ENCODE measurements at regions not wholly inside any gene's neighbourhood (a gene's known extent, or its start where the extent isn't known, plus 50 kb on each side); places are given as distances from the start of the nearest gene placed in this dataset.

DNA sequence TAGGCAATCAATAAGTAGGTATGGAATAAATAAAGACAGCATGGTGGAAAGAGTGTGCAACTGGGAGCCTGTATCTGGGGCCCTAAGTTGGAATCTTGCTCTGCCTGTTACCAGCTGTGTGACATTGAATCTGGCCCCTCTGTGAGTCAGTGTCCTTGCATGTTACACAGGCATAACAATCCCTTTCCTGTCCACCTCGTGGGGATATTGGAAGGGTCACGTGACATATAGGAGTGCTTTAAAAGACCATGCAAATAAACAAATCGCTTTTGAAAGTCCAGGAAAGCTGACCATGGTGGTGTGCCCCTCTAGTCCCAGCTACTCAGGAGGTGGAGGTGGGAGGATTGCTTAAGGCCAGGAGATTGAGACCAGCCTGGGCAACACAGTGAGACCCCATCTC is 51.1 kb upstream of the VRK1 start:
- H3K56ac ChIP-seq (ENCODE audit: insufficient read length, low read depth, low read length): no peak overlapping the region
- H3K4me1 Mint-ChIP-seq: peaks cover 3 to 7% of the 10 kb centered on the region in 2 experiments
- no peak overlapping the region for H3K4me3 Mint-ChIP-seq
- no peak overlapping the region for H2BK20ac ChIP-seq (ENCODE audit: low read depth, low read length, poor library complexity, severe bottlenecking)
- no peak overlapping the region for H2BK5ac ChIP-seq (ENCODE audit: insufficient read length, low read length)
- H3K79me2 ChIP-seq (ENCODE audit: insufficient read depth, low read length): no peaks in the 10 kb centered on the region
- no peak overlapping the region for H3T11ph ChIP-seq (ENCODE audit: low read length)
- WGBS (ENCODE audit: extremely low coverage, insufficient read length, low lambda C conversion rate): no CpG with 5 or more reads among the region's 3 CpGs
- H4K91ac ChIP-seq (ENCODE audit: insufficient read length, low read depth, low read length): no peak overlapping the region
- H3K9me3 ChIP-seq (ENCODE audit: control insufficient read depth, low read depth, low read length): no peaks in the 10 kb centered on the region
- no peaks in the 10 kb centered on the region for H3K23me2 ChIP-seq (ENCODE audit: insufficient read length, low read depth, low read length, poor library complexity, severe bottlenecking)
- no peak overlapping the region for H3K18ac ChIP-seq (ENCODE audit: insufficient read length, low read depth, low read length)
- no peak overlapping the region for H2AK5ac ChIP-seq (ENCODE audit: insufficient read length, low read length)
- H3K36me3 Mint-ChIP-seq (ENCODE audit: insufficient read depth in 1 of 3, low read depth in 3 of 3): no peaks in the 10 kb centered on the region
- H3K4ac ChIP-seq (ENCODE audit: low read depth, low read length): no peak overlapping the region
- no peaks in the 10 kb centered on the region for H4K20me1 ChIP-seq (ENCODE audit: control insufficient read depth, insufficient read depth, insufficient read length)
- H3K27me3 ChIP-seq (ENCODE audit: insufficient read depth, low read length): no peaks in the 10 kb centered on the region
- peaks cover 34% of the 10 kb centered on the region for H3K27me3 Mint-ChIP-seq (ENCODE audit: low read depth)
- no peaks in the 10 kb centered on the region for H3K4me1 ChIP-seq (ENCODE audit: insufficient read depth, low read length)
- H3K14ac ChIP-seq (ENCODE audit: insufficient read depth, low read length): no peak overlapping the region
- no peak overlapping the region for H2BK12ac ChIP-seq (ENCODE audit: insufficient read length, low read depth, low read length)
- H3K9ac ChIP-seq (ENCODE audit: extremely low read depth, insufficient read length, low read length): no peak overlapping the region
- H3K79me1 ChIP-seq (ENCODE audit: insufficient read depth, low read depth, low read length, poor library complexity, severe bottlenecking): no peaks in the 10 kb centered on the region
- no peak overlapping the region for H3K27ac ChIP-seq (ENCODE audit: insufficient read length, low read depth, low read length)
- H2AFZ ChIP-seq (ENCODE audit: low read length): no peak overlapping the region
- H2BK15ac ChIP-seq (ENCODE audit: low read depth, low read length): no peak overlapping the region
- H3K23ac ChIP-seq (ENCODE audit: insufficient read length, low read depth, low read length): no peak overlapping the region
- no peak for DNase-seq
- TF ChIP-seq, protein P1, sequence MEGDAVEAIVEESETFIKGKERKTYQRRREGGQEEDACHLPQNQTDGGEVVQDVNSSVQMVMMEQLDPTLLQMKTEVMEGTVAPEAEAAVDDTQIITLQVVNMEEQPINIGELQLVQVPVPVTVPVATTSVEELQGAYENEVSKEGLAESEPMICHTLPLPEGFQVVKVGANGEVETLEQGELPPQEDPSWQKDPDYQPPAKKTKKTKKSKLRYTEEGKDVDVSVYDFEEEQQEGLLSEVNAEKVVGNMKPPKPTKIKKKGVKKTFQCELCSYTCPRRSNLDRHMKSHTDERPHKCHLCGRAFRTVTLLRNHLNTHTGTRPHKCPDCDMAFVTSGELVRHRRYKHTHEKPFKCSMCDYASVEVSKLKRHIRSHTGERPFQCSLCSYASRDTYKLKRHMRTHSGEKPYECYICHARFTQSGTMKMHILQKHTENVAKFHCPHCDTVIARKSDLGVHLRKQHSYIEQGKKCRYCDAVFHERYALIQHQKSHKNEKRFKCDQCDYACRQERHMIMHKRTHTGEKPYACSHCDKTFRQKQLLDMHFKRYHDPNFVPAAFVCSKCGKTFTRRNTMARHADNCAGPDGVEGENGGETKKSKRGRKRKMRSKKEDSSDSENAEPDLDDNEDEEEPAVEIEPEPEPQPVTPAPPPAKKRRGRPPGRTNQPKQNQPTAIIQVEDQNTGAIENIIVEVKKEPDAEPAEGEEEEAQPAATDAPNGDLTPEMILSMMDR (conservative IDR thresholded peaks at IDR 0.05): no peak
- H3K9me3 Mint-ChIP-seq: peaks cover 0 to 6% of the 10 kb centered on the region in 2 experiments; a peak in 1 of 5 replicates
- H4K5ac ChIP-seq (ENCODE audit: insufficient read length, low read depth, low read length): no peak overlapping the region
- no peak overlapping the region for H3K27ac Mint-ChIP-seq
- H4K8ac ChIP-seq (replicated peaks; ENCODE audit: insufficient read length, low read depth, low read length): no peak overlapping the region
- no peak overlapping the region for H3K4me2 ChIP-seq (ENCODE audit: insufficient read depth, insufficient read length, low read length)
- no peak overlapping the region for H2BK120ac ChIP-seq (ENCODE audit: low read depth, low read length, poor library complexity, severe bottlenecking)

All from H9 (cell line).